DOHH2 (cell line): ENCODE measurements at regions not wholly inside any gene's neighbourhood (a gene's known extent, or its start where the extent isn't known, plus 50 kb on each side); places are given as distances from the start of the nearest gene placed in this dataset.

Experiments used
- H3F3A ChIP-seq: fragments of 200-600 bp; sonication (generic), shearing (Covaris generic); 2 replicates; pipeline ENCODE4 v1.6.0; 2016; ENCODE audit warnings: antibody characterized with exemption, mild to moderate bottlenecking; ENCODE audit not compliant: control insufficient read depth, insufficient read depth
- H3K27ac ChIP-seq: fragments of 200-600 bp; sonication (generic); 2 replicates; pipeline ENCODE4 v1.5.1; 2014; ENCODE audit warnings: low read depth, mild to moderate bottlenecking, low read length, moderate library complexity
- H3K27me3 ChIP-seq: fragments of 200-600 bp; sonication (generic); 2 replicates; pipeline ENCODE4 v1.6.1; 2014; ENCODE audit warnings: mild to moderate bottlenecking, low read length, mixed read lengths; ENCODE audit not compliant: control insufficient read depth
- H3K36me3 ChIP-seq: fragments of 200-600 bp; sonication (generic); 2 replicates; pipeline ENCODE4 v1.6.1; 2014; ENCODE audit warnings: mild to moderate bottlenecking, low read length, moderate library complexity, mixed read lengths; ENCODE audit not compliant: control insufficient read depth
- H3K4me1 ChIP-seq: fragments of 200-600 bp; sonication (generic); 2 replicates; pipeline ENCODE4 v1.6.1; 2014; ENCODE audit warnings: mild to moderate bottlenecking, low read length, mixed read lengths; ENCODE audit not compliant: control insufficient read depth
- H3K4me2 ChIP-seq: fragments of 200-600 bp; sonication (generic); 2 replicates; pipeline ENCODE4 v1.6.0; 2014; ENCODE audit warnings: mild to moderate bottlenecking, low read length, moderate library complexity
- H3K4me3 ChIP-seq: fragments of 200-600 bp; sonication (generic); 2 replicates; pipeline ENCODE4 v1.5.1; 2014; ENCODE audit warnings: mild to moderate bottlenecking, low read length, mixed read lengths
- H3K79me2 ChIP-seq: fragments of 200-600 bp; sonication (generic); 2 replicates; pipeline ENCODE4 v1.6.1; 2014; ENCODE audit warnings: mild to moderate bottlenecking, low read length, mixed read lengths; ENCODE audit not compliant: control insufficient read depth
- H3K9me2 ChIP-seq: fragments of 200-600 bp; sonication (generic); replicated peaks from 2 replicates; pipeline ENCODE4 v1.6.1; 2014; ENCODE audit warnings: mild to moderate bottlenecking, low read length, mixed read lengths; ENCODE audit not compliant: control insufficient read depth
- H3K9me3 ChIP-seq: fragments of 200-600 bp; sonication (generic); 2 replicates; pipeline ENCODE4 v1.6.1; 2014; ENCODE audit warnings: antibody characterized with exemption, low read length, mixed read lengths; ENCODE audit not compliant: control insufficient read depth, insufficient read depth
- H4K20me1 ChIP-seq: fragments of 200-600 bp; sonication (generic); 2 replicates; pipeline ENCODE4 v1.6.0; 2014; ENCODE audit warnings: low read depth, mild to moderate bottlenecking, antibody characterized with exemption, low read length, moderate library complexity; ENCODE audit not compliant: control insufficient read depth, insufficient read depth
- CTCF ChIP-seq: fragments of 200-600 bp; sonication (generic); IDR thresholded peaks from one replicate; pipeline ENCODE4 v1.5.1; 2014; ENCODE audit warnings: antibody characterized with exemption, mild to moderate bottlenecking, low read depth, low read length; ENCODE audit not compliant: poor library complexity, severe bottlenecking
- EZH2phosphoT487 ChIP-seq: fragments of 200-600 bp; sonication (generic); IDR thresholded peaks from 2 replicates; pipeline ENCODE4 v1.6.1; 2017; ENCODE audit warnings: borderline replicate concordance, mild to moderate bottlenecking, antibody characterized with exemption, low read length, moderate library complexity, mixed read lengths

GRCh38 chr4:167930166-167930565 lies 162.2 kb upstream of the ANXA10 start:
- no peaks in the 10 kb centered on the region for H3F3A ChIP-seq
- no peaks in the 10 kb centered on the region for H3K4me1 ChIP-seq
- H3K4me2 ChIP-seq: no peak overlapping the region
- no peaks in the 10 kb centered on the region for H3K9me3 ChIP-seq
- H3K36me3 ChIP-seq: no peaks in the 10 kb centered on the region
- no peak overlapping the region for H3K27ac ChIP-seq
- TF ChIP-seq EZH2phosphoT487 (no peak), CTCF (no peak)
- no peaks in the 10 kb centered on the region for H3K27me3 ChIP-seq
- no peak overlapping the region for H3K4me3 ChIP-seq
- no peaks in the 10 kb centered on the region for H3K79me2 ChIP-seq
- no peaks in the 10 kb centered on the region for H3K9me2 ChIP-seq
- H4K20me1 ChIP-seq: no peaks in the 10 kb centered on the region

- Histone ChIP-seq H3K27ac (no peak overlapping the region), H3K4me1 (no peaks in the 10 kb centered on the region)
Measured at GRCh38 chr4:167934216-167934615, 158.1 kb upstream of the ANXA10 start.

GRCh38 chr4:167939863-167940616 lies 152.3 kb upstream of the ANXA10 start:
- TF ChIP-seq CTCF (no peak), EZH2phosphoT487 (no peak)
- H3K4me3 ChIP-seq: no peak overlapping the region
- H4K20me1 ChIP-seq: no peaks in the 10 kb centered on the region
- no peaks in the 10 kb centered on the region for H3K9me2 ChIP-seq
- H3K27ac ChIP-seq: no peak overlapping the region
- H3K79me2 ChIP-seq: no peaks in the 10 kb centered on the region
- no peaks in the 10 kb centered on the region for H3K27me3 ChIP-seq
- no peaks in the 10 kb centered on the region for H3K9me3 ChIP-seq
- H3K4me1 ChIP-seq: no peaks in the 10 kb centered on the region
- H3F3A ChIP-seq: no peaks in the 10 kb centered on the region
- no peaks in the 10 kb centered on the region for H3K36me3 ChIP-seq
- H3K4me2 ChIP-seq: no peak overlapping the region

More at GRCh38 chr4:167934216-167934615, 158.1 kb upstream of the ANXA10 start:
- H3K79me2 ChIP-seq: no peaks in the 10 kb centered on the region
- no peak overlapping the region for H3K4me3 ChIP-seq
- H3K36me3 ChIP-seq: no peaks in the 10 kb centered on the region
- H4K20me1 ChIP-seq: no peaks in the 10 kb centered on the region
- no peaks in the 10 kb centered on the region for H3F3A ChIP-seq
- H3K9me3 ChIP-seq: no peaks in the 10 kb centered on the region
- TF ChIP-seq CTCF: no peak
- no peak for TF ChIP-seq EZH2phosphoT487
- no peaks in the 10 kb centered on the region for H3K9me2 ChIP-seq
- H3K4me2 ChIP-seq: no peak overlapping the region
- H3K27me3 ChIP-seq: no peaks in the 10 kb centered on the region
